ENCODE measurements at regions not wholly inside any gene's neighbourhood (a gene's known extent, or its start where the extent isn't known, plus 50 kb on each side); places are given as distances from the start of the nearest gene placed in this dataset.

- no peak for DNase-seq (ENCODE audit: low read depth)
Measured at GRCh38 chr2:188720811-188721605, 253.2 kb upstream of the COL3A1 start.

DNA sequence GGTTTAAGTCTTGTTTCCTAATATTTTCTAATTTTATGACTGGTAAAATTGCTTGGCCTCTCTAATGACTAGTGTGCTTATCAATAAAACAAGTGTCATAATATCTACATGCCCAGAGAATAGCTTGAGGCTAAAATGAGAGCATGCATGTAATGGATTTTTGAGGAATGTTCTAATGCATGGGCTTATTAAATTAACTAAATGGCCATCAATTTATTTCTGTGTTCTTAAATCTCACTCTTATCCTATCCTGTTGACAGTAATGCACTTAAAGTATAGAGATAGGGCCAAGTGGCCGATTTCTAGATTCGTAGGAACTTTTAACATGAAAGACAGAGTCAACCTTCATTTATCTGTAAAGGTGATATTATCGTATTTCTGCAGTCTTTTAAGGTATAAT lies 252.4 kb upstream of the COL3A1 start:
- DNase-seq (ENCODE audit: low read depth) = no peak

GRCh38 chr2:188725746-188726360 lies 248.3 kb upstream of the COL3A1 start:
- no peak for DNase-seq (ENCODE audit: low read depth)

- DNase-seq (ENCODE audit: low read depth) = no peak
Measured at GRCh38 chr2:188726626-188727247, 247.4 kb upstream of the COL3A1 start.

DNA sequence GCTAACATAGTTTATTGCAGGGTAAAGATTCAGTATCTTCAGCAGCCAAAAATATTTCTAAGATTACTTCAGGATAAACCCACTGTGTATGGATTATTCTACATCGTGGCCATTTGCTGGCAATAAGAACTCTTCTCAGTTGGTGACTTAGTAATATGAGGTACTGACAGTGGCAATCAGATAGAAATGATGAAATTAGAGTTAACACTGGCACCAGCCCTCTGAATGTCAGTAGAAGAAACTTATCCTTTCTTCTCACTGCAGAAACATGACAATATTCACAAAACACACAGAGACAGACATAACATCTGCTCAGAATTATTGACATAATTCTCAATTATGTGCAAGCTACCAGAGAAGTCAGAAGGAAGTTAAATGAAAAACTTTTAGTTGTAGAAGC lies 246.3 kb upstream of the COL3A1 start:
- no peak for DNase-seq (ENCODE audit: low read depth)

DNA sequence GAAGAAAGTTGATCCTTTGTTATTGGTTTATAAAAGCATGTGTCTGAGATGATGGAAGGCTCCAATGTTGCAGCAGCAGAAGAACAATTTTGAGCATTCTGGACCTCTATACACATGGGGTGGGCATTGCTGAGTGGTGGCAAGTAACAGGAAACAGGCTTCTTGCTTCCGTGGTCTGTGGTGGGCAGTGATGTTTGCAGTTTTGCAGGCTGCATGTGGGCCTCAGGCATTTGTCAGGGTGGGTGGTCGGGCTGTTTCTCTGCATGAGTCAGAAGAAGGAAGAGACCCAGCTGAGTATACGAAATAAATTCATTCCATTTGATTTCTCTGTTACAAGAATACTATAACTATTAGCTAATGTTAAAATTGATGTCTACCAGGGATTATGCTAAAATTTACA lies 239.5 kb upstream of the COL3A1 start:
- no peak for DNase-seq (ENCODE audit: low read depth)

- DNase-seq (ENCODE audit: low read depth) = peak; percentile 2
Measured at GRCh38 chr2:188746727-188747126, 227.4 kb upstream of the COL3A1 start.

DNA sequence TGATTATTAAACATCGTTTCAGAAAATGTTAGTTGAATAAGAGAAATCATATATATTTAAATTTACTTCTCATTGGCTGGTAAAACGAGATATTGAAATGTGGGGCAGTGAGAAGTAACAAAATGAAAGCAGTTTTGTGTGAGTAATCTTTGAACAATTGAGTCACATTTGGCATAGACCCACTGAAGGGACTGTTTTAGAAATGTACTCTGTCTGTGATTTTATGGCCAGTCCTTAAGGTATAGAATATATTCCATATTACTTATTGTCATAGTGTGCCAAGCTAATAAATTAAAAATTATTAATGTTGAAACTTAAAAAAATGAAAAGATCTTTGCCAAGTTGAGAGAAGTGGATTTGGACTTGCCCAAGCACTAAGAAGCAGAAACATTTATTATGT lies 222.4 kb upstream of the COL3A1 start:
- DNase-seq (ENCODE audit: low read depth) = no peak

DNA sequence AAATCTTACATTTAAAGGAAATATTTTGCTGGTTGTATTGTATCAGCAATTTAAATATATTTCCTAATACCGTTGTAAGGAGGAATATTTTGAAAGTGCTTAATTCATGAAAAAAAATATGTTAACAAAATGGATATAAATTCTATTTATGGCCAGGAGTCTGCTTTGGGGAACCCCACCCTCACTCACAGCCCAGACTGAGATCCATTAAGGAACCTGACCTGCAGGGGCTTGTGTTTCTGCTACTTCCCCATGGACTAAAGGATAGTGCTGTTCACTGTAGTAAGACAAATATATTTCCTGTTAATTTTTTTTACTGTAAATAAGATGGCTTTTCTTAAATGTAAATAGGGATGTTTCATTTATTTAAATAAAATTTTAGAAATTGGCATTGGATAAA lies 221.9 kb upstream of the COL3A1 start:
- no peak for DNase-seq (ENCODE audit: low read depth)

DNA sequence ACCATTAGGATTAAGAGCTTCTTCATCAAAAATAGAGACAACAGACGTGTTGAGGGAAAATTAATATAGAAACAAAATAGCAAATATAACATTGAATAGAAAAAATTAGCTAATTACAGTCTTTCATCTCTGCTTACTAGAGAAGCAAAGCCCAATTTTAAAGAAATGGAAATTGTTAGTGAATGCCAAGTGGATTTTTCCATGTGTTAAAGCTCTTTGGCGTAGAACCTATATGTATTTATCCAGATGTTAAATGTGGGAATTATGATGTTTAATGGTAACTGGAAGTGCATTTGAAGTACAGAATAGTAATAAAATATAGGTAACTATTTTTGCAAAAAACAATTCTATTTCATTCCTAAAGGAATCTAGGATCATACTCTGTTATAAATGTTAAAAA lies 212.0 kb upstream of the COL3A1 start:
- no peak for DNase-seq (ENCODE audit: low read depth)

DNA sequence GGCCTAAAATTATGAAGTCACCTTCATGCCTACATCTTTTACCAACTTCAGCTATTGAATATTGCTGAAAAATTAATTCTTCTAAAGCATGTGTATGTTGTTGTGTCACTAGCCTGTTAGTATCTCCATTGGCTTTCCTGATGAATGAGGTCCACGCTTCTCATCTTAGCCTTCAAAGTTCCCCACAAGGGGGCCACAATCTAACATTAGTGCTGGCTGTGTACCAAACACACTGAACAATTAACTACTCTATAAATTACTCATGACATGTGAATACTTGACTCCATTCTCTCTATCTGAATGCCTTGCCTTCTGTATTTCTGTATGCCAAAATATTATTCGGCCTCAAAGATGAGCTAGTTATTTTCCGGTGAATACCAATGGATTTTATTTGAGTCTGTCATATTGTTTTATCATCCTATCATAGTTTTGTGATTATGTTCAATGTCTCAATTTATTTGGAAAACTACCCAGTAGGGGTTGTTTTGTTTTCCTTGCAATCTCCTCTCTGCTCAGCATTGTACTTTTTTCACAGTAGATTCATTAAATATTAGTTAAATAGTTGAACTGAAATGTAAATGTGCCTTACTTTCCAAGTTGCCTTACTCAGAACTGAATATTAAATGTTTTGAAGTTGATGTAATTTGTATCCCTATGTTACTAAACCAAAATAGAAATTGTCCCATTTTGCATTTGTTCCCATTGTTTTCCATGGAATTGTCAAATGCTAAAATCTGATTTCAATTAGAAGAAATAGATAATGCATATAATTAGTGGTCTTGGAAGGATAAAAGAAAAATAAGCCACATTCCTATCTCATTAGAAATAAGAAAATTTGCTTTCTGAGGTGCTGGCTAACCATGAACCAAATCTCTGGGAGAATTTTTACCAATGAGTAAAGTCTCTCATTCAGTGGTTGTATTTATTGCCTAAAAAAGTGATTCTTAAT lies 208.4 kb upstream of the COL3A1 start:
- DNase-seq (ENCODE audit: low read depth) = no peak

- no peak for DNase-seq (ENCODE audit: low read depth)
Measured at GRCh38 chr2:188766471-188766856, 207.7 kb upstream of the COL3A1 start.

DNA sequence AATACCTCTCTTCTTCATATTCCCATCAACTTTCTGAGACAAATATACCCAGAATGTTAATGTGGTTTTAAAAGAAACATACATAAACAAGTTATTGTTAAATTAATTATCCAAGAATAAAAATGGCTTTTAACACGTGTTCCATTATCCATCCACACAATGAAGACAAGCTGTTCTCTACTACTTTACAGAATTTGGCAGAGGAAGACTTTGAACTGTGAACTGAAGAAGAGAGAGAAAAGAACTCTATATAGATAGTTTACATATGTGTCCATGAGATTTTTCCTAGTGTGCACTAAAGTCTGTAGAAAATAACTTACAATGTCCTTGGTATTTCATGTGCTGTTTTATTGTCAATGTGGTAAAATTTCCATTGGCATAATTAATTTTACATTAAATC lies 207.0 kb upstream of the COL3A1 start:
- no peak for DNase-seq (ENCODE audit: low read depth)

- no peak for DNase-seq (ENCODE audit: low read depth)
Measured at GRCh38 chr2:188770296-188770695, 203.9 kb upstream of the COL3A1 start.

GRCh38 chr2:188773075-188773474 lies 201.1 kb upstream of the COL3A1 start:
- no peak for DNase-seq (ENCODE audit: low read depth)

GRCh38 chr2:188776634-188777033 lies 197.5 kb upstream of the COL3A1 start:
- DNase-seq (ENCODE audit: low read depth) = no peak

- DNase-seq (ENCODE audit: low read depth) = no peak
Measured at GRCh38 chr2:188784269-188784762, 189.9 kb upstream of the COL3A1 start.

DNA sequence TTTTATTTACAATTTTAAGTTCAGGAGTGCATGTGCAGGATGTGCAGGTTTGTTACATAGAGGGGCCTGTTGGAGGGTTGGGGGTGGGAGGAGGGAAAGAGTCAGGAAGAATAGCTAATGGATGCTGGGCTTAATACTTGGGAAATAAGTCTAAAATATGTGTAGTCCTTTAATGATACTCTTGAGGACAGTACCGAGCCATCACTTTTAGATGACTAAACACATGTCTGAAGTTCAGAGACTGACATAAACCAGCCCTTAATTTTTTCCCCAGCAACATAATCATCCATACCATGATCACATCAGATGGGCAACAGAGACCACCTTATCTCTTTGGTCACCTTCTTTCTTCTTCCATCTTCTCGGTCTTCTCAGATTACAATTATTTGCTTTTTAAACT lies 189.1 kb upstream of the COL3A1 start:
- no peak for DNase-seq (ENCODE audit: low read depth)

DNA sequence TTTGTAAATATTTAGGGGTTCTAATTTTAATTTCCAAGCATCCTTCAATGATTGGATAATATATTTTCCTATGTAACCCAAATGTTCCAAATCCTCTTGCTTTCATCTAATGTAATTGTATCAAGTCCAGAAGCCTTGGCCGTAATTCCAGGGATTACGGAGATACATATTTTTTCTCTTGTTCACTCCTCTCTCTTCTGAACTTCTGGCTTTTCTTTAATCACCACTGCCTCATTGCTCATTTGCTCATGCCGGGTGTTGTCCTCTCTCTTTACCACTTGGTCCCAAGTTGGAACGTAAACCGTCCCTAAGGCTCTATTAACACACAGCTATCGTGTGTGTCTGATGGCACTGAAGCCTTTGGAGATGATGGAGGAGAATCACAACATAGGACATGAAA lies 188.7 kb upstream of the COL3A1 start:
- no peak for DNase-seq (ENCODE audit: low read depth)

DNA sequence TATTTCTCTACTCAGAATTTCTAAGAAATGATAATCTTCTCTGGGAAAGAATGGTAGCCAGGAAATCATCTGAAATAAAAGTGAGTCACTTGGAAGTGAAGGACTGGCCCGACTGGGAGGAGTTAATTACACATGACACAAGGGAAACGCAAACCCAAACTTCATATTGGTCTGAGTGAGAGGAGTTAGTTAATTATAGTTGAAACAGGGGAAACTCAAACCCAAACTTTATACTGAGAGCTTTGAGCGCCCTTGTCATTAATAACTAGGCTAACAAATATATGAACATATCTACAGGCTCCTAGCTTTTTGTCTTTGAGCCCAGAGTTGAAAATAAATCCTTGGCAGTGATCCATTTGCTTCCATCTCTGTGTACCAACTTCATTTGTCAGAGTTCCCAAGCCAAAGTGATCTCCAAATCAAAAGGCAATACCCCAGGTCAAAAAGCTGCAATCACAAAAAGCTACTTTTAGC lies 187.8 kb upstream of the COL3A1 start:
- DNase-seq (ENCODE audit: low read depth) = peak; percentile 75

GRCh38 chr2:188787021-188787657 lies 187.0 kb upstream of the COL3A1 start:
- DNase-seq (ENCODE audit: low read depth) = peak; percentile 76
